ENCODE measurements at regions not wholly inside any gene's neighbourhood (a gene's known extent, or its start where the extent isn't known, plus 50 kb on each side); places are given as distances from the start of the nearest gene placed in this dataset.
A peak's percentile ranks its signal among the peaks of the same experiment; 100 is the strongest.

DNA sequence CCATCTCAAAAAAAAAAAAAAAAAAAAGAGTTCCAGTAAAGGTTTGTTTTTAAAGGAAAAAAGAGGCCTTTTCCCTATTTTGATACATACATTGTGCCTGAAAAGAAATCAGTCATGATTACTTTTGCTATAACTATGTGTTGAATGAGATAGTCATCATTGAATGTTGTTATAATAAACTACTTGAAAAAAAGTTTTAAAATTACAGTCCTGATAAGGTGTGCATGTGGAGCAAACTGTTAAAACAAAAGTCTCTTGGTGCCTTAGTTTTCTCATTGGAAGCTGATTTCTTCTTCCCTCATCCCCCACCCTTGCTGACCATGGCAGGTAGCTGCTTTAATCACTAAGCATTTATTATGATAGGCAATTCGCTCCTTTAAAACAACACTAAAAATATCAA is 172.3 kb upstream of the TBCA start:
- no peak for DNase-seq (ENCODE audit: low spot score)

DNA sequence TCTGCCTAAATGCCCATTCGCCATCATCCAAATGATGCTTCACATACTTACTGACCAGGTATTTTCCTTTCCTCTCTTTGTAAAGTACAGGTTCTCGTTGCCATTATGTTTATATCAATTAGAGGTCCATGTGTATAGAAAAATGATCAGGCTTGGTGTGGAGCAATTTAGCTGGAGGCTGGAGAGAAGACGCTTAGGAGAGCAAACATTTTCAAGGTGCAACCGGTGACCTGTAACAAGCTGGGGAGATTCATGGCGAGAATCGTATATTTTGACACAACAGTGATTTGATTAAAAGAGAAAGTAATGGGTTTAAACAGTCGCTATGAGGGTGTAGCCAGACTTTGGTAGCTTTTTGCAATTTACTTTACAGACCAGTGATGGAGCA is 170.9 kb upstream of the TBCA start:
- DNase-seq (ENCODE audit: low spot score): no peak

DNA sequence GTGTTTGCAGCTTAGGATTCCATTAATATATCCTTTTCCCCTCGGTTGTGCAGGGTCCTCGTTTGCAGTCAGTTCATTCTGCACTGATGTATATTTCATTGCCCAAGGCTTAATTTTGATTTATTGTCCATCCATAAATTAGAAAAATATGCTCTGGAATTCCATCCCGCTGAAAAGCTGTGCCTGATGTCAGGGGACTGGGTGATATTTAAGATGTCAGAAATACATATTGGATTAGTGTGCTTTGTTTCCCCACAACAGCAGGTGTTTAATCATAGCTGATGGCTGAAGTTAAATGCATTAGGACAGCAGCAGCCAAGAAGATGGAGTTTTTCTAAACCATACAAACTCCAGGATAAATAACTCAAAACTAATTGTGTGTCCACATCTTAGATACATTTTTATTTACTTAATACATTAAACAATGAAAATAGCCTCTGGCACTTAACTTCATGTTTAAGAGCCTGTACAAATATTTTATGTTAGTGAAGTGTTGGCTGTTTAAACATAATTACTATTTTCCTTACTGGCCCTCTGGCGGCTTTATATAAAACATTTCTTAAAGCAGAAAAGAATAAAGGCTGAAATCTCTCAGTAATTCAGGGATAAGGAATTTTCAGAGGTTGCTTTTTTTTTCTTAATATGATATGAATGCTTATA is 170.4 kb upstream of the TBCA start:
- DNase-seq (ENCODE audit: low spot score): no peak

DNA sequence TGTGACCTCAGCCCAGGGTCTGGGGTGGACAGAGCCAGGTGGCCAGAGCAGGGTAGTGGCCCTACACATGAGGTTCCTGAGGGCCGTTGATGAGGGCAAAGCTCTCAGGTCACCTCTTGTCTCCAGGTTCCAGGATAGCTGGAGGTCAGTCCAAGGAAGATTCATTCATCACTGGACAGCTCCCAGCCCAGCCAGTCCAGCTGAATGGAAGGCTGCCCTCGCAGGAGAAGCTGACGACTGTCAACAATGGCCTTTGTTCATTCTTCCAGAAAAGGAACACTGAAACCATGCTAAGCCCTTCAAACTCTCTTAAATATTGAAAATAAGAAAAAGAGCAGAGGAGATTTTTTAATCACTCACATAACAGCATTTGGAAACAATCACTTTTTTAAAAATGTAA is 169.7 kb upstream of the TBCA start:
- no peak for DNase-seq (ENCODE audit: low spot score)

DNA sequence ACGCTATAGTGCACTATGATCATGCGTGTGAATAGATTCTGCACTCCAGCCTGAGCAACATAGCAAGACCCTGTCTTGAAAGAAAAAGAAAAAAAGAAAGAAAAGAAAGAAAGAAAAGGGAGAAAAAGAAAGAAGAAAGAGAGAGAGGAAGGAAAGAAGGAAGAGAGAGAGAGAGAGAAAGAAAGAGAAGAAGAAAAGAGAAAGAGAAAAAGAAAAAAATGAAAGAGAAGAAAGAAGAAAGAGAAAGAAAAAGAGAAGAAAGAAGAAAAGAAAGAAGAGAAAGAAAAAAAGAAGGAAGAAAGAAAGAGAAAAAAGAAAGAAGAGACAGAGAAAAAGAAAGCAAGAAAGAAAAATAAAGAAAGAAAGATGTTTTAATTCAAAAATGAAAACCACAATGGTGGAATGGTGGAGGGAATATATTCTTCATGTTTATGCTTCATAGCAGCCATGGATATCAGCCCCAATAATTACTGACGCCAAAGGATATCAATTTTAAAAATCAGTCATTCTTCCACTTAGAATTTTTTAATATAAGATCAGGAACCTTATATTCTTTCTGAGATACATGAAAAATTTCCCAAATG is 168.7 kb upstream of the TBCA start:
- no peak for DNase-seq (ENCODE audit: low spot score)

DNA sequence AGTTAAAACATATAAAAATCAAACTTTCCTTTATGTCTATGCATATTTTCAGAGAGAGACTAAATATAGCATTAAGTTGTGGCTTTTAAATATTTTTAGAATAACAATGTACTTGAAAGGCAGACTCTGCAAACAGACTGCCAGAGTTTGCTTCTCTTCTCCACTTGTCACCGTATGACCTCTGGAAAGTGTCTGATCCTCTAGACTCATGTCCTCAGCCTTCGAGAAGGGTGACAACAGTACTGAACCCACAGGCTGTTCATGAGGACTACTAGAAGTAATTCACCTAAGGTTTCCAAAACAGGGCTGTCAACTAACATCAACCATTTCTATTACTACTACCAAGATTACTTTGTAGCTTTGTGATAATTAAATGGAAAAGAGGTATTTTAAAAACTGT is 167.7 kb upstream of the TBCA start:
- no peak for DNase-seq (ENCODE audit: low spot score)

DNA sequence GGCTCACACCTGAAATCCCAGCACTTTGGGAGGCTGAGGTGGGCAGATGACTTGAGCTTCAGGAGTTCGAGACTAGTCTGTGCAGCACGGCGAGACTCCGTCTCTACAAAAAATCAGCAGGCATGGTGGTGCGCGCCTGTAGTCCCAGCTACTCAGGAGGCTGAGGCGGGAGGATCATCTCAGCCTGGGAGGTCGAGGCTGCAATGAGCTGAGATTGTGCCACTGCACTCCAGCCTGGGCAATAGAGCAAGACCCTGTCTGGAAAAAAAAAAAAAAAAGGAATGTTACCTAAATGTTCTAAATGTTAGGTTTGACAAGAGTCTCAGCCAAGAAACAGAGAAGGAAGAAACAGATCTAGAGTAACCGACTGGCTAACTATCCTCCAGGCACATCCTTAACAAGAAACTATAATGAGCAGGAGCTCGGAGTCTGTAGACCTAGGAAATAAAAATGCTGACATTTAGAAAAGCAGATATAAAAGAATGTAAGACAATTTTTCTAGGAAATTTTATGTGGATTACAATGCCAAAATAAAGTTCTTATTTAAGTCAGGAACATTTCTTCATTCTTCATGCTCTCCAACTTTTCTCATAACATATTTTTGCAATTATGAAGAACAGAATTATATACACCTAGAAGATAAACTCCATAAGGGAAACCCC is 166.6 kb upstream of the TBCA start:
- no peak for DNase-seq (ENCODE audit: low spot score)

DNA sequence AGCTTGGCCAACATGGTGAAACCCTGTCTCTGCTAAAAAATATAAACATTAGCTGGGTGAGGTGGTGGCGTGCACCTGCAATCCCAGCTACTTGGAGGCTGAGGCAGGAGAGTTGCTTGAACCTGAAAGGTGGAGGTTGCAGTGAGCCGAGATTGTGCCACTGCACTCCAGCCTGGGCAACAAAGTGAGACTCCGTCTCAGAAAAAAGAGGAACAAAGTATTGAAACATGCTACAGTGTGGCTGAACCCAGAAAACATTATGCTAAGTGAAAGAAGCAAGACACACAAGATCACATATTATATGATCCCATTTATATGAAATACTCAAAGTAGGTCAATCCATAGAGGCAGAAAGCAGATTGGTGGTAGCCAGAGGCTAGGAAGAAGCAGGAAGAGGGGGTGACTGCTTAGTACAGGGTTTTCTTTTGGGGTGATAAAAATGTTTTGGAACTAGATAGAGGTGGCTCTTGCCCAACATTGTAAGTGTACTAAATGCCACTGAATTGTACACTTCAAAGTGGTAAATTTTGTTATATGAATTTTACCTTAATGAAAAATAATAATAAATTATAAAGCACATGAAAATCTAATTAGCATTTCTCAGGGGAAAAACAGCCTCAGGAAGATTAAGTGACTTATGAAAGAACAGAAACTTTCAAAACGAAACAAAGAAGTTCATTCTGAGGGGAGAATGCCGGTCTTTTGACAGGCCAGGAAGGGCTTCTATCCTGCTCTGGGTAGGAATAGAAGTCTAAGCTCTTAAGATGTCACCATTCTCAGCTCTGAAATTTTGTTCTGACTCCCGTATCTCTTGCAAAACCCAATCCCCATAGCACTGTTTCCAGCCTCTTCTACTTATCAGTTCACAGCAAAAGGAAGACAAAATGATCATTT is 161.1 kb upstream of the TBCA start:
- peak; percentile 39 for DNase-seq (ENCODE audit: low spot score)

DNA sequence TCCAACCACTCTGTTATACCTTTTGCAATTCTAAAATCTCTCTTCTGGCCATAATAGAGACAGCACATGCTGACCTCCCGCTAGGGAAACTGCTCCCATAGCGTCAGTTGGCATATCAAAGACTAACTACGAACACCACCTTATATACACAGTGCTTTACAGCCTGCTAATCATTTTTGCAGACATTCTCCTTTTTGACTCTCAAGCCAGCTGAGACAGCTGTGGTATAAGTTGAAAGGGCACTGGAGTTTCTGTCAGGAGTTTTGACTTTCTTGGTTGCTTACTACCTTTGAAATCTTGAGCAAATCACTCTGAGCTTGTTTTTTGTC is 160.2 kb upstream of the TBCA start:
- DNase-seq (ENCODE audit: low spot score): no peak

DNA sequence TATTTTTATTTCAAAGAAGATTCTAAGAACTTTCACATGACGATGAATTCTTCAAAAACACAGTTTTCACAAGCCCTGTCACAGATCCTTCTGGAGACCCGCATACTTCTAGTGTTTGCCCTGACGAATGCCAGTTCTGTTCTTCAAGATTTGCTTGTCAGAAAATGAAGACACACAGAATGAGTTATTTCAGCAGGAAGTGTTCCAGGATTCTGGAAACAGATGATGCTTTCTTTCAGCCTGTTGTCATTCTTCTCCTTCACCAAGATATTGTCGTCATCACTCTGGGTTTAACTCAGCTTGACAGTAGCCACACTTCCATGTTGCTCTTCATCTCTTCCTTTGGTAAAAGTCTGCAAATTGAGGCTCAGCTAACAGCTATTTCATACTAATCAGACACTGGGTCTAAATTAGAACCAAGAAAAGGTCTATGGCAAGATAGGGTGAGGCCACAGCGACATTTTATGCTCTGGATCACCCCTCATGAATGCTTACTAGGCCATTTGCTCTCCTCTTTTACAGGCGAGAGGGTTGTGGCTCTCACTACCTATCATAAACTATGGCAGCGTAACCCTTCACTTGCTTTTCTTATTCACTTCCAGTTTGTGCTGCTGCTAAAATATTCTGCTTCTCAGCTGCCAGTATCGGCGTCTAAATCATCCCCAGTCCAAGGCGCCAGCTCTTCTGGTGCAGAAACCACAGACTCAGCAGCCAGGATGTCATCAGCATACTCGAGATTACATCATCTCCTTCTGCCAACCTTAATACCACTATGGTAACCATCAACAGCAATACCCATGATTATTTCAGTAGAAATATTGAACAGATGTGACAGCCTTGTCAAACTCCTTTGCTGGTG is 159.6 kb upstream of the TBCA start:
- DNase-seq (ENCODE audit: low spot score): peak; percentile 54

DNA sequence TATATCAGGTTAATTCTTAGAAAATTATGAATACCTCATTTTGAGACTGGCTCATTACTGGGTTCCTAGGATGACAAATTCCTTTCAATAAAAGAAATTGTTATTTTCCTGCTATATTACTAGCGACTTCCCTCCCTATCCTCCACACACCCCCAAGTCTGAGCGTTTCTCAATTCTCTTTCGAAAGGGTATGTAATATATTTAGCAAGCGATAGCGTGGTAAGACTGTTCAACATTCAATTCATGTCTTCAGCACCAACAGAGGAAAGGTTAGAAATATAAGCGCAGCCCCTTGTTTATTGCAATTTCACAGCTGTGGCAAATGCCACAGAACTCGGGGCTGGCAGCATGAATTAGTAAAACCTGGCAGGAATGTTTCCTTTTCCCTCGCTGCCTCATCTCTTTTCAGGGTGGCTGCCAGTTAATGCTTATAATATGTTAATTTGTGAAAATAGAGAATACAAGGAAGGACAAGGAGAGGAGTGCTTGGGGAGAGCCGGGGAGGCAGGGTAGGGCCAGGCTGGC is 152.7 kb upstream of the TBCA start:
- no peak for DNase-seq (ENCODE audit: low spot score)

DNA sequence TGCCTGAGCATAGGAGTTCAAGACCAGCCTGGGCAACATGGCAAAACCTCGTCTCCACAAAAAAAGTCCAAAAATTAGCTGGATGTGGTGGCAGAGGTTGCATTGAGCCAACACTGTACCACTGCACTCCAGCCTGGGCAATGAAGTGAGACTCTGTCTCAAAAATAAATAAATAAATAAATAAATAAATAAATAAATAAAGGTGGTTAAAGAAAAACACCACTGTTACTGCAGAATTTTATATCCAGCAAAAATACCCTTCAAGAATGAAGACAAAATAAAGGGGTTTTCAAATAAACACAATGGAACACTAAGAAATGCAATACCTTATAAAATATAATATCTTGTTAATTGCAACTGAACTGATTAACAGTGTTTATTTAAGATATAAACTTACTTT is 150.2 kb upstream of the TBCA start:
- no peak for DNase-seq (ENCODE audit: low spot score)

DNA sequence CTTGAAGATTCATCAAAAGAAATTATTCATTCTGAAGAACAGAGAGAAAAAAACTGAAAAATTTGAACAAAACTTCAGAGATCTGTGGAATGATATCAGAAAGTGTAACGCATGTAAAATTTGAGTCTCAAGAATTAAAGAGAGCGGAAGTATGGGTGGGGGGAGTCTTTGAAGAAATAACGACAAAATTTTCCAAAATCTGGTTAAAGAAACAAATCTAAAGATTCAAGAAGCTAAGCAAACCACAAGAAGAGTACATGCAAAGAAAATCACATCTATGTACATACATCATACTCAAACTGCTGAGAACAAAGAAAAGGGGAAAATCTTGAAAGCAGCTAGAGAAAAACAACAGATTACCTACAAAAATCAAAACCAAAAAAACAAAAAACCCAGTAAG is 149.4 kb upstream of the TBCA start:
- DNase-seq (ENCODE audit: low spot score): no peak

DNA sequence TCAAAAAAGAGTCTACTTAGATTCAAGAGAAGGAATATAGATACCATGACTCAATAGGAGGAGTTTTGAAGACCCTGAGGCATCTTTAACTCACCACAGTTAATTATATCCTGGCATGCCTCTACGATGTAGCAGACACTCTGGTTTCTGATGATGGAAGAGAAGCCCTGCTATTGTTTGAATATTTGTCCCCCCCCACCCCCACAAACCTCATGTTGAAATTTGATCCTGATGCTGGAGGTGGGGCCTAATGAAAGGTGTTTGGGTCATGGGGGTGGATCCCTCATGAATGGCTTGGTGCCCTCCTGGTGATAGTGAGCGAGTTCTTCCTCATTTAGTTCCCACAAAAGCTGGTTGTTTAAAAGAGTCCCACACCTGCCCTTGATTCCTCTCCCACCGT is 147.9 kb upstream of the TBCA start:
- DNase-seq (ENCODE audit: low spot score): peak; percentile 61

DNA sequence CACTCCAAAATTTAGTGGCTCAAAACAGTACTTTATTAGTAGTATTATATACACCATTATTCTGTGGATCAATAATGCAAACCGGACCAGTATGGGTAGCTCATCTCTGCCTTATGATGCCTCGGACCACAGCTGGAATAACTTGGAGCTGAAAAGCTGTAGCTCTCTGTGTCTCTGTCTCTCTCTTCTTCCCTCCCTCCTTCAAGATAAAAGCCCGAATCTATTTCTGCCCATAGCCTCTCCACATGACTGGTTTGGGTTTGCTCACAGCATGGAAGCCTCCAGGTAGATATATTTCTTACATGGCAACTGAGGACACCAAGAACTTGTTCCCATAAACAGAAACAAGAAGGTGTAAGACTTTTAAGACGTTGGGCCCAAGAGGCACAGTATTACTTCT is 147.5 kb upstream of the TBCA start:
- DNase-seq (ENCODE audit: low spot score): peak; percentile 6

DNA sequence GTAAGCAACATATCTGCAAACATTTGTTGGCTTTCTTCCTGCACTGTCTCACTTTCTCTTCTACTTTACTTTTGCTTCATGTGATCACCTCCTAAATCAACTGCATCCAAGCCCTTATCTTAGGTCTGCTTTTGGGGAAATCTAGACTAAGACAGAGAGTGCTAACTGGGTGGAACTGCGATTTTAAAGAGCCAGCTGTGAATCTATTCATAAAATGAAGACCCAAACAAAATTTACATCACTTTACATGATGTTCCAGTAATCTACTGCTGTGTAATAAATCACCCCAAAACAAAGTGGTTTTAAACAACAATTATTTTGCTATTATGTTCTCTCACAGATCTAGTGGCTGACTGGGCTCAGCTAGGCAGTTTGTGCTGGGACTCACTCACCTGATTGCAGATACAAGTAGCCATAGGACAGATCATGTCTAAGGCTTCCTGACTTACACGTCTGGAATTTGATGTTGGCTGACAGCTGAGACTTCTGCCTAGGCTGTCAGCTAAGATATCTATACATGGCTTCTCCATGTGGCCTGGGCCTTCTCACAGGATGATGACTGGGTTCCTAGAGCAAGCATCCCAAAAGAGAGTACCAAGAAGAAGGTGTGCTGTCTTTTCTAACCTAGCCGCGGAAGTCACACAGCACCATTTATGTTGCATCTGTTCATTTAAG is 145.1 kb upstream of the TBCA start:
- no peak for DNase-seq (ENCODE audit: low spot score)

DNA sequence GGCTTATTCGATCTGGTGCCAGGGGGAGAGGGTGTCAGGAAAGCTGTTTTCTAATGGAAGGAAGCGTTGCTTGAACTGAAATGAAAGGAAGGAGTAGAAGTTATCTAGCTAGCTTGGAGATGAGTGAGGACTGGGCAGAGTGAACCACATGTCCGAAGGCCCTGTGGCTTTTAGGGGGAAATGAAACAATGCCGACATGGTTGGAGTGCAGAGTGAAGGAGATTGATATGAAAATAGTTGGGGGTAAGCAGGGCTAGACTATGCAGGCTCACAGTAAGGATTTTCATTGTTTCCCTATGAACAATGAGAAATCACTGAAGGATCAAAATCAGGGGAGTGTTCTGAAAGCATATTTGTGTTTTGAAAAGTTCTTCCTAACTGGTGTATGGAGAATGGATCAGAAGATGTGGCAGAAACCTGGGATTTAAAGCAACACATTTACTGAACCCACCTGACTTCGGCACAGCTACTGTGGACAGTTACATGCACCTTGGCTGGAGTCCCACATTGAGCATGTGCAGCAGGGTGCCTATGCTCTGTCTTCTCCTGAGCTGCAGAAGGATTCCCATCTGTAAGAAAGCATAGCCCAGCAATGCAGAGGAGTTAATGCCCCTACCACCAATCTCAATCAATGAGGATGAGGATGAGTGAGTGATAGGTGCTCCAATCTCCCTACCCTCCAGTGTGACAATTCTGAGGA is 144.4 kb upstream of the TBCA start:
- DNase-seq (ENCODE audit: low spot score): no peak

DNA sequence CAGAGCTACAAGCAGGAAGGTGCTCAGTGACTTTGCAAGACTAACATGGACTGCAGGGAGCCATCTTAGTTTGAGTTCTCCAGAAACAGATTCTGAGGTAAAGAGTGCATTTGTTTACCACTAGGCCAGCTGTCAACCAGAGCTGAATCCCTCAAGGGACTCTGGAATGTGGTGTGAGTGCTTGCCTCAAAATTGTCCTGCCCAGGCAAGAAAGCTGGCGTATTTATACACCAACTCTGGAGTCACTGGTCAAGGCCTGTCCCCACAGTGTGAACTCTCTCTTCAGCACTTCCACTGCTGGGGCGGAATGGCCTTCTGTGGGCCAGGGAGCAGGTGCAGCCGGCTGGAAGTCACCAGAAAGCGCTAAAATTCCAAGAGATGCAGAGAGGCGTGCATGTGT is 139.2 kb upstream of the TBCA start:
- no peak for DNase-seq (ENCODE audit: low spot score)

DNA sequence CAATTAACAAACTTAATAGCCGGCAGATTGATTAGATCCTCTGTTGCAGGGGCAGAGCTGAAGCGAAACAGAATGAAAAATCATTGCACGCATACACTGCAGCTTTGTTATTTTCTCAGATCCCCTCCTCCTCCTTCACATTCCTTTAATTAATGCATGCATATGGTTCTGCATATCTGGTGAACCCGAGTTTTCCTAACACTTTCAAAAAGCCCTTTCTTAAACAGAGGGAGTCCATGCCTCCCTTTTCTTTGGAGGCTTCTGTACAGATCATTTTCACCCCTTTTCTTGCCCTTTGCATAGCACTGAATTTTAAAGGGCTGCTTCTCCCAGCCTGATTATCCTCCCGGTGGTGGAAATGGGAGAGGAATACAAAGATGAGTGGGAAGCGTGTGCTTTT is 136.6 kb upstream of the TBCA start:
- DNase-seq (ENCODE audit: low spot score): no peak

DNA sequence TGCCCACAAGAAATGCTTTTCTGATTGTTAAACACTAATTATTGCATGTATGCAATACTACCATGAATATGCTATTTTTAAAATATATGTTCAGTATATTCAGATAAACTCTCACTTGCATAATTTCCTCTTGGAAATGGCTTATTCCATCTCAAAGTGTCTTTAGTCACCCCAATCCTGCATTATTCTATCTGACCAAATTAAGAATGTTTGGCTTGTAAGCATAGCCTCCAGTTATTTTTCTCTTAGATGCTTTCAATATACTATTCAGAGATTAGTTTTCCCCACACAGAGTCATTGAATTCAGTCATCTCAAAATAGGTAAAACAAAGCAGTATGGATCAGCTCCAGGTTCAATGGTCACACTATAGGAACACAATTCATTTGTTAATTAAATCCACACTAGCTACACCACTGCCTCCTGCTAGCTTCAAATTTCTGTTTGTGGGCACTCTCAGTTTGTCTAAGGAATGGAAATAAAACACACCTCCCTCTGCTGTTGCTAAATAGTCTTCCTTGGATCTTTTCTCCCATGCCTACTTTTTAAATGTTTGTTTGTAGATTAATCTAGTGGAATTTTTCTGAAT is 134.6 kb upstream of the TBCA start:
- no peak for DNase-seq (ENCODE audit: low spot score)

Measured in COLO829 (cell line).